Right lobe of liver (tissue), 4 donors: ENCODE measurements at regions not wholly inside any gene's neighbourhood (a gene's known extent, or its start where the extent isn't known, plus 50 kb on each side); places are given as distances from the start of the nearest gene placed in this dataset.

ENCODE experiments used
- POLR2A ChIP-seq: fragments of 450-650 bp; IDR thresholded peaks from one replicate; pipeline ENCODE4 v1.6.1; 2017; ENCODE audit warnings: antibody characterized with exemption, mild to moderate bottlenecking
- TF ChIP-seq, protein P1 (sequence below), 4 donors: fragments of 200-600 bp in 3 of 4; fragments of 450-650 bp in 1 of 4; IDR thresholded peaks; one replicate each; pipeline versions ENCODE4 v1.5.1 to v1.8.0; 2016 to 2022; ENCODE audit warnings: antibody characterized with exemption in 4 of 4, mild to moderate bottlenecking in 2 of 4
- donor health status: DM: no; HTN: no; CAD: no.
- donor health status: DM: no; HTN: no; CAD: no.
- donor health status: DM: no; HTN: yes; CAD: no.

DNA sequence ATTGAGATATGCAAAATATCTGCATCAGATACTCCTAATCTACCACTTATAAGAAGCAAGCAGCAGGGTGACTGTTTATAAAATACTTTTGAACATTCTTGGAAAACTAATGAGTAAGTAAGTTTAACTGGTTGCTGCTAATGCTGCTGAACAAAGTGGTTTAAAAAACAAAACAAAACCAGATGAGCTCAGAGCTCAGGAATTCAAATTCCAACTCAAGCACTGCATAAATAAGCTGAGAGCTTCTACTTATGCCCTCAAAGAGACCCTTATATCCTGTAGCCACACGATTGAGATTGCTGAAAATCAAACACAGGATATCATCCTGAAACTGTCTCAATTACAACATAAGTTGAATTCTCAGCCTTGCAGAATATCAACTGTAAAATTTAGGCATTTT lies 62.3 kb upstream of the NYAP2 start:
- TF ChIP-seq, protein P1, sequence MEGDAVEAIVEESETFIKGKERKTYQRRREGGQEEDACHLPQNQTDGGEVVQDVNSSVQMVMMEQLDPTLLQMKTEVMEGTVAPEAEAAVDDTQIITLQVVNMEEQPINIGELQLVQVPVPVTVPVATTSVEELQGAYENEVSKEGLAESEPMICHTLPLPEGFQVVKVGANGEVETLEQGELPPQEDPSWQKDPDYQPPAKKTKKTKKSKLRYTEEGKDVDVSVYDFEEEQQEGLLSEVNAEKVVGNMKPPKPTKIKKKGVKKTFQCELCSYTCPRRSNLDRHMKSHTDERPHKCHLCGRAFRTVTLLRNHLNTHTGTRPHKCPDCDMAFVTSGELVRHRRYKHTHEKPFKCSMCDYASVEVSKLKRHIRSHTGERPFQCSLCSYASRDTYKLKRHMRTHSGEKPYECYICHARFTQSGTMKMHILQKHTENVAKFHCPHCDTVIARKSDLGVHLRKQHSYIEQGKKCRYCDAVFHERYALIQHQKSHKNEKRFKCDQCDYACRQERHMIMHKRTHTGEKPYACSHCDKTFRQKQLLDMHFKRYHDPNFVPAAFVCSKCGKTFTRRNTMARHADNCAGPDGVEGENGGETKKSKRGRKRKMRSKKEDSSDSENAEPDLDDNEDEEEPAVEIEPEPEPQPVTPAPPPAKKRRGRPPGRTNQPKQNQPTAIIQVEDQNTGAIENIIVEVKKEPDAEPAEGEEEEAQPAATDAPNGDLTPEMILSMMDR (IDR thresholded peaks at IDR 0.05): no peak
- TF ChIP-seq POLR2A: no peak
